HG03045 (cell line): ENCODE measurements at regions not wholly inside any gene's neighbourhood (a gene's known extent, or its start where the extent isn't known, plus 50 kb on each side); places are given as distances from the start of the nearest gene placed in this dataset.
"Not testable (repeated sequence)": the region's sequence is repeated elsewhere in the genome, so short reads cannot be mapped to it uniquely, and the experiment has no call there.

Source experiments
- ATAC-seq: cut with Tn5 transposase; IDR thresholded peaks from one replicate; pipeline ENCODE4 v1.9.1; 2021; ENCODE audit warnings: mild to moderate bottlenecking, moderate library complexity; ENCODE audit not compliant: unreplicated experiment

DNA sequence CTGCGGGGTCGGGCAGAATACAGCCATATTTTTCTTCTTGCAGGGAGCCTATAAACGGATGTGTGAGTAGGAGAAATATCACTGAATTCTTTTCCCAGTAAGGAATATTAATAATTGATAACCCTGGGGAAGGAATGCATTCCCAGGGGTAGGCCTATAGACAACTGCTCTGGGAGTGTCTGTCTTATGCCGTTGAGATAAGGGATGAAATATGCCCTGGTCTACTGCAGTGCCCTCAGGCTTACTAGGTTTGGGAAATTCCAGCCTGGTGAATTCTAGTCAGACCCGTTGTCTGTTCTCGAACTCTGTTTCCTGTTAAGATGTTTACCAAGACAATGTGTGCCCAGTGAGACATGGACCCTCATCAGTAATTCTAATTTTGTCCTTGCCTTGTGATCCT lies 1129.3 kb downstream of the ZPLD1 start:
- not testable (repeated sequence) for ATAC-seq

DNA sequence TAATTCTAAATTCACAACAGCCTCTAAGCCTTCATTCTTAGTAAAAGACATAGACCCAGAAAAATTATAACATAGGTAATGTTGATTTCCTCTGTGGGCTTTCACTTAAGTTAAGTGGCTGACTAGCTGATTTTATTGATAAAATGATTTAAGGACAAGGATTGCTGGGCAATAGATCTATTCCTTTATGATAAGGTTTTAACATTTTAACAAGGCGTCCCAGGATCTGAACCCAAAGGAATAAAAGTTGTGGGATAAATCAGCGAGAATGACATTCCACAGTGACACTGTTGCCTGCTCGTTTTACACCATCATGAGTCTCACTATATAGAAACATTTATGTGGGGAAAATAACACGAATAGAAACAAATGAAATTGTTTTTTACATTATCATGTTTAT lies 1151.0 kb downstream of the ZPLD1 start:
- no peak for ATAC-seq

GRCh38 chr3:103589770-103590169 lies 1155.0 kb downstream of the ZPLD1 start:
- ATAC-seq, result no peak

GRCh38 chr3:103600844-103601243 lies 1166.0 kb downstream of the ZPLD1 start:
- no peak for ATAC-seq

DNA sequence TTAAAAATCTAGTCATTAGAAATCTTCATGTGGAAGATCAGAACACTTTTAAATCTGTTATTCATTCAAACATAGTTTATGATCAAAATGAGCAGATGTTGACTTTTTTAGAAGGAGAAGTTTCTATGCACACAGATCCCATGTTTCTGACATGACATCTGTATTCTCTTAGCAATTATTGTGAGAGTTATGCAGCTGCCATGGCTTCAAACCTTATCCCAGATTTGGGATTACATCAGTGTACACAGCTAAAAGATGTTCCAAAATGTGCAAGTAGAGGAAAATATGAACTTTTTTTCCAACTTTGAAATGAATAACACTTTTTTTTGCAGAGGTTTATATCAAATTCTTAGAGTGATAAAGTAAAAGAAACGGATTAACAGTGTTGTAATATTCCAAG lies 1166.9 kb downstream of the ZPLD1 start:
- ATAC-seq, result no peak

- ATAC-seq, result no peak
Observed at GRCh38 chr3:103609472-103609871, 1174.7 kb downstream of the ZPLD1 start.

- no peak for ATAC-seq
Observed at GRCh38 chr3:103613397-103614156, 1178.8 kb downstream of the ZPLD1 start.

DNA sequence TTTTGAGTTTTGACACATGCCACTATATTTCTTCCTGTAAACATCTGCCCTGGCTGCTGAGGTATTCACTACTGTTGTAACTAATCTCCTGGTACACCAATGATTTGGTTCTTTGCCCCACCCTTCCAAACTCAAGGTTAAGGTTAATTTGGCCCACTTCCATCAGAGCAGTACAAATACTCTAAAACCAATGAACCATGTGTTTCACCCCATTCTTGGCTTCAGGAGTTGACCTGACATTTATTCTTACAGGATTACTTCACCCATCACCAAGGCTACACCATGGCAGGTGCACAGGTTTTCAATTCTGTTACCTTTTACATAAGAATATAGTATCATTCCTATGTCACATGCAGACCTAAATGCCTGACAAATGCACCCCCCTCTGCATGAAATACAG lies 1179.9 kb downstream of the ZPLD1 start:
- ATAC-seq, result no peak

DNA sequence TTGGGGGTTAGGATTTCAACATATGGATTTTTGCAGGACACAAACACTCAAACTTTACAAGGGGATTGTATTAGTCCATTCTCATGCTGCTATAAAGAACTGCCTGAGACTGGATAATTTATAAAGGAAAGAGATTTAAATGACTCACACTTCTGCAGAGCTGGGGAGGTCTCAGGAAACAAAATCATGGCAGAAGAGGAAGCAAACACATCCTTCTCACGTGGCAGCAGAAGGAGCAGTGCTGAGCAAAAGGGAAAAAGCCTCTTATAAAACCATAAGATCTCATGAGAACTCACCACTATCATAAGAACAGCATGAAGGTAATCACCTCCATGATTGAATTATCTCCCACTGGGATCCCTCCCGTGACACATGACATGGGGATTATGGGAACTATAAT lies 1183.1 kb downstream of the ZPLD1 start:
- no peak for ATAC-seq

GRCh38 chr3:103624271-103624670 lies 1189.5 kb downstream of the ZPLD1 start:
- no peak for ATAC-seq

GRCh38 chr3:103629391-103629790 lies 1194.6 kb downstream of the ZPLD1 start:
- no peak for ATAC-seq

DNA sequence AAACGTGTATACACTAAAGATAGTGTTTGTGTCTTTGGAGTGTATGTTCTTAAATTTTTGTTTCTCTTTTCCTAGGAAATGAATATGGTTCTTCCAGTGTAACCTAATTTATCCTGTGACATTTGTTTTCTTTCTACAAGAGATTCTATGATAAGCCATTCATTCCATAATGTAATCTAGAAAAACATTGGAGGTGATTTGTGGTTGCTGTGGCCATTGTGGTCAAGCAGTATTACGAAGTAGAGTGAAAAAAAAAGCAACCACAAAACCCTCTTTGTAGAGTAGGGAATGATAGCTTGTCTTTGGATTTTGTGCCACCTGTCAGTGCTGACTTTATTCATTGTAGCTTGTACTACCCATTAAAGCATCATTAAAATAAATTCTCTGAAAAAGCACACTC lies 1209.6 kb downstream of the ZPLD1 start:
- ATAC-seq, result no peak

DNA sequence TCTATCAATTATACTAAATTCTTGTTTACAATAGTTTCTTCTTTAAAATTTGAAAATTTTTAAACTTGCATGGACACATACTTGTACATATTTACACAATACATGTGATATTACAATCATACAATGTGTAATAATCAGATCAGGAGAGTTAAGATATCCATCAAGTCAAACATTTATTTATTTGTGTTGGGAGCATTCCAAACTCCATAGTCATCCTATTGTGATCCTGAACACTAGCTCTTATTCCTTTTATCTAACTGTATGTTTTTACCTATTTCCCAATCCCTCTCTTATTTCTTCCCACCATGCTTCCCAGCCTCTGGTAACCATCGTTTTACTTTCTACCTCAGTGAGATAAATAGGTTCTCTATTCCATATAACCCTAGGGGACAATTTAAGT lies 1219.2 kb downstream of the ZPLD1 start:
- no peak for ATAC-seq

DNA sequence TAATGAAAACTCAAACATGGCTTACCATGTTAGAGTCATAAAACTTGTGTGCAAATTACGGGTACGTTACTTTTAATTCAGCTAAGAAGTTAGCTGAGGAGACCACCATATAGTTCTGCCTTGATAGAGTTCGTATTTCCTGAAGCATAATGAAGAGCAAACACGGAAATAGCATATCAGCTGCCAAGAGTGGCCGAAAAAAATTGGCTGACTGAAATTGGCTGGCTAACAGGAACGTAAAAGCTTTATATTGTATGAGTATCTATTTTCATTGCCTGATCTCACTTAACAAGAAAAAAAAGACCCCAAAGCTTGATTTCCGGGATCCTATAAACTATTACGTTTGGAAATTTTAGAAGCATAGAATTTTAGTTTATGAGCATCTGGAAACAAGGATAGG lies 1222.9 kb downstream of the ZPLD1 start:
- no peak for ATAC-seq

DNA sequence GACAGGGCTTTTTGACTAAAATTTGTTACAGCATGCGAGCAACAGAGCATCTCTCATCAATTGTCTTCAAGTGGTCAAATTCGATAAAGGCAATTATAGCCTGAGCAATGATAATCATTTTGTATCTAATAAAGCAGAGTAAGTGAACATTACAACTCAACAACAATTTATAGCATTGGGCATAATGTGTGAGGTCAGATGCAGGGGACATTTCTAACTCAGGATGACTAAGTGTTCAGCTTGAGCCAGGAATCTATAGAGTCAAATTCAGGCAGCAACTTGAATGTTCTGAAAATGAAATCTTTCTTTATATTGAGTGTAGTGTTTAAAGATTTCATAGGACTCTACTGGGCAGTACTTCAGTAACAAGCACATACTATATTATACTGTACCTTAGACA lies 1226.0 kb downstream of the ZPLD1 start:
- ATAC-seq, result no peak

- no peak for ATAC-seq
Observed at GRCh38 chr3:103662591-103662990, 1227.8 kb downstream of the ZPLD1 start.

DNA sequence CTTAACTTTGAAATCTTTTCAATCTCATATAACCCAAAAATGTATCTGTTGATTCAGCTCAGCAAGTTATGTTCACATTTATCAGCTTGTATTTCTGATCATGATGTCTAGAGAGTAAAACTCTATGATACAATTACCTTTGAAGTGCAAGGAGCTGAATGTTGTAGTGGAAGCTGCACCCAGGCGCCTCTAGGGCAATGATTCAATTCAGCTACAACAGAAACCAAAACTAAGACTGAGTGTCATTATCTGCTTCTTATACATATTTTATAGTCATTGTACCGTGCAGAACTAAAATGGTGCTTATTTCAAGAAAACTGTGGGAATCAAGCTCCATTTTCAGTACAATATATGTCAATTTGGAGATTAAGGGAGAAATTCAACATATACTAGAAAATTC lies 1237.5 kb downstream of the ZPLD1 start:
- ATAC-seq, result no peak

- ATAC-seq, result no peak
Observed at GRCh38 chr3:103684904-103685303, 1250.1 kb downstream of the ZPLD1 start.

- no peak for ATAC-seq
Observed at GRCh38 chr3:103685939-103686338, 1251.1 kb downstream of the ZPLD1 start.

GRCh38 chr3:103690536-103690935 lies 1255.7 kb downstream of the ZPLD1 start:
- no peak for ATAC-seq

- no peak for ATAC-seq
Observed at GRCh38 chr3:103693831-103694230, 1259.0 kb downstream of the ZPLD1 start.

GRCh38 chr3:103698646-103699045 lies 1263.8 kb downstream of the ZPLD1 start:
- ATAC-seq, result no peak

GRCh38 chr3:103699228-103699627 lies 1264.4 kb downstream of the ZPLD1 start:
- ATAC-seq, result no peak
